ENCODE measurements at regions not wholly inside any gene's neighbourhood (a gene's known extent, or its start where the extent isn't known, plus 50 kb on each side); places are given as distances from the start of the nearest gene placed in this dataset.

- intact Hi-C loops (cut with micrococcal nuclease), result no loop called here
- Histone ChIP-seq H3K36me3 (ENCODE audit: control insufficient read depth in 1 of 2, insufficient read depth in 2 of 2, low read length in 2 of 2) (no peaks in the 10 kb centered on the region), H3K9me2 (ENCODE audit: insufficient read depth) (no peaks in the 10 kb centered on the region), H4K20me1 (ENCODE audit: insufficient read depth) (no peaks in the 10 kb centered on the region), H3K4me1 (ENCODE audit: control insufficient read depth in 1 of 2, insufficient read depth in 2 of 2, low read length in 2 of 2) (no peaks in the 10 kb centered on the region), H3K9ac (ENCODE audit: low read length) (no peak overlapping the region), H3K27me3 (ENCODE audit: insufficient read depth, low read length) (no peaks in the 10 kb centered on the region), H3K4me2 (ENCODE audit: low read length) (no peak overlapping the region), H3K9me3 (ENCODE audit: control insufficient read depth in 1 of 2, insufficient read depth in 1 of 2, low read depth in 1 of 2, low read length in 2 of 2) (no peaks in the 10 kb centered on the region; a peak in 2 of 4 replicates), H3K4me3 (replicated peaks in 1 of 2; ENCODE audit: low read depth in 1 of 2, low read length in 2 of 2) (no peak overlapping the region), H3K27ac (ENCODE audit: low read depth, low read length) (no peak overlapping the region), H3K79me2 (ENCODE audit: insufficient read depth, low read length) (no peaks in the 10 kb centered on the region), H2AFZ (ENCODE audit: low read depth, low read length, poor library complexity, severe bottlenecking) (no peak overlapping the region)
- RAD21 ChIA-PET (ENCODE audit: low non-redundant PET in 1 of 2, low total read pairs in 2 of 2, uncharacterized antibody in 2 of 2, unreplicated experiment in 2 of 2), result no interaction called here
- POLR2A ChIA-PET, result no interaction called here
- TF ChIP-seq CBX3 (IDR thresholded peaks at IDR 0.05; ENCODE audit: low read depth) (no peak), MAX (IDR thresholded peaks at IDR 0.05) (no peak), ZFX (IDR thresholded peaks at IDR 0.05) (no peak)
- BruUV-seq (replicated peaks), result no TSS peak
- no peak for DNase-seq (ENCODE audit: low read depth, low spot score)
- no peak for ATAC-seq
- CTCF ChIA-PET, result no interaction called here
Measured at GRCh38 chr16:6966925-6967324, 365.7 kb upstream of the RBFOX1 start.

GRCh38 chr16:6964679-6965078 lies 368.0 kb upstream of the RBFOX1 start:
- Histone ChIP-seq H4K20me1 (ENCODE audit: insufficient read depth) (no peaks in the 10 kb centered on the region), H3K4me3 (replicated peaks in 1 of 2; ENCODE audit: low read depth in 1 of 2, low read length in 2 of 2) (no peak overlapping the region), H3K9me3 (ENCODE audit: control insufficient read depth in 1 of 2, insufficient read depth in 1 of 2, low read depth in 1 of 2, low read length in 2 of 2) (peaks cover 0 to 3% of the 10 kb centered on the region in 2 experiments; a peak in 2 of 4 replicates), H3K79me2 (ENCODE audit: insufficient read depth, low read length) (no peaks in the 10 kb centered on the region), H3K9ac (ENCODE audit: low read length) (no peak overlapping the region), H3K4me2 (ENCODE audit: low read length) (no peak overlapping the region), H3K27ac (ENCODE audit: low read depth, low read length) (no peak overlapping the region), H2AFZ (ENCODE audit: low read depth, low read length, poor library complexity, severe bottlenecking) (no peak overlapping the region), H3K4me1 (ENCODE audit: control insufficient read depth in 1 of 2, insufficient read depth in 2 of 2, low read length in 2 of 2) (no peaks in the 10 kb centered on the region), H3K9me2 (ENCODE audit: insufficient read depth) (no peaks in the 10 kb centered on the region), H3K27me3 (ENCODE audit: insufficient read depth, low read length) (no peaks in the 10 kb centered on the region), H3K36me3 (ENCODE audit: control insufficient read depth in 1 of 2, insufficient read depth in 2 of 2, low read length in 2 of 2) (no peaks in the 10 kb centered on the region)
- ChIA-PET CTCF (no interaction called here), POLR2A (no interaction called here), RAD21 (ENCODE audit: low non-redundant PET in 1 of 2, low total read pairs in 2 of 2, uncharacterized antibody in 2 of 2, unreplicated experiment in 2 of 2) (no interaction called here)
- no peak for ATAC-seq
- TF ChIP-seq EZH2 (IDR thresholded peaks at IDR 0.05) (no peak), SRF (IDR thresholded peaks at IDR 0.05; ENCODE audit: low read depth) (no peak), MAX (IDR thresholded peaks at IDR 0.05) (no peak)
- no TSS peak for BruUV-seq (replicated peaks)
- intact Hi-C loops (cut with micrococcal nuclease), result no loop called here
- DNase-seq (ENCODE audit: low read depth, low spot score), result no peak
